ENCODE measurements at regions not wholly inside any gene's neighbourhood (a gene's known extent, or its start where the extent isn't known, plus 50 kb on each side); places are given as distances from the start of the nearest gene placed in this dataset.
"Not testable (repeated sequence)": the region's sequence is repeated elsewhere in the genome, so short reads cannot be mapped to it uniquely, and the experiment has no call there.

DNA sequence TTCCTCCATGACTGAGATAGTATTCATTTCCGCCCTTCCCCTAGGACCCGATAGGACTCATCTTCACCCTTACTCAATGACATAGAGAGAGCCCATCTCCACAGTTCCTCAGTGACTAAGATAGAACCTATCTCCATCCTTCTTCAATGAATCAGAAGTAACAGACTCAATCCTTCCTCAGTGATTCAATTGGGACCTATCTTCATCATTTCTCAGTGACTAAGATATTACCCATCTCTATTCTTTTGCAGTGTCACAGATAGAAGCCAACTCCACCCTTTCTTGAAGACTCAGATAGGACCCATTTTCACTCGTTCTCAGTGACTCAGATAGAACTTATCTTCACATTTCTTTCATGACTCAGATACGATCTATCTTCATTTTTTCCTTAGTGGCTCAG lies 164.6 kb downstream of the FBXO4 start:
- no peak for DNase-seq (ENCODE audit: low spot score)

DNA sequence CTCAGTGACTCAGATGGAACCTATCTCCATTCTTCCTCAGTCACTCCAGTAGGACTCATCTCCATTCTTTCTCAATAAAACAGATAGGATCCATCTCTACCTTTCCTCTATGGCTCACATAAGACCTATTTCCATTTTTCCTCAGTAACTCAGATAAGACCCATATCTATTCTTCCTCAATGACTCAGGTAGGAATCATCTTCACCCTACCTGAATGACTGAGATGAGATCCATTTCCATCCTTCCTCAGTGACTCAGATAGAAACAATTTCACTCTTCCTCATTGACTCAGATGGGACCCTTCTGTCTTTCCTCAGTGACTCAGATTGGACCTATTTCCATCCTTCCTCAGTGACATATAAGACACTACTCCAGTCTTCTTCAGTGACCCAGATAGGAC lies 165.1 kb downstream of the FBXO4 start:
- no peak for DNase-seq (ENCODE audit: low spot score)

DNA sequence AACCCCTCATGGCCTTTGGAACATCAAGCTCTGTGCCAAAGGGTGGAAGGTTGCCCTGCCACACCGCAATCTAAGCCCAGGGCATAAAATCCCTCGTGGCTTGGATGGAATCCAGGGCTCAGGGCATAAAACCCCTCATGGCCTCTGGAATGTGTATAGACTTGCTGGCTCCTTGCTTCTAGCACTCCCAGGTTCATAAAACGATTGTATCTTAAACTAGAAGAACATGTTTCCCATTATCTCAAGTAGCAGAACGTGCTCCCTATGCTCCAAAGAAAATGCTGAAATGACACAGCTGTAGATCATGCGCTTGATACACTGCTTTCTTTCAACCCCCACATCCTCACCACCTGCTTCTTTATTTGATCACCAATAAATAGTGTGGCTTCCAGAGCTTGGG lies 174.8 kb downstream of the FBXO4 start:
- DNase-seq (ENCODE audit: low spot score) = not testable (repeated sequence)

DNA sequence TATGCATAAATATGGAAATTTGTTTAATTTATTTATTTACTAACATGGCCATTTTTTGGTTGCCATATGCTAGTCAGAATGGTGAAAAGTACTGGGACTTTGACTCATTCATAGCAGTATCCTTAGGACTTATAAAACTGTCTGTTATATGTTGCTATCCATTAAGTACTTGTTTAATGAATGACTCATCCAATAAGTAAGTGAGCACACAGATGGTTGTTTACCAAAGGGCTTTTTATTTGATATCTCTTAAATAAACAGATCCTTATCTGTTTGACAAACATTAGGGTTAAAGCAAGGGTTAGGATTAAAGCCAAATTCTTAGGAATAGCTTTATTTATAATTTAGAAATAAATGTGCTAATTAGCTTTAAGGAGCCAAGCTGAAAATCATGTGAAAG lies 183.4 kb downstream of the FBXO4 start:
- no peak for DNase-seq (ENCODE audit: low spot score)

GRCh38 chr5:42109006-42109572 lies 184.0 kb downstream of the FBXO4 start:
- no peak for DNase-seq (ENCODE audit: low spot score)

- DNase-seq (ENCODE audit: low spot score) = not testable (repeated sequence)
These were observed 190.6 kb downstream of the FBXO4 start for GRCh38 chr5:42115721-42116120.

DNA sequence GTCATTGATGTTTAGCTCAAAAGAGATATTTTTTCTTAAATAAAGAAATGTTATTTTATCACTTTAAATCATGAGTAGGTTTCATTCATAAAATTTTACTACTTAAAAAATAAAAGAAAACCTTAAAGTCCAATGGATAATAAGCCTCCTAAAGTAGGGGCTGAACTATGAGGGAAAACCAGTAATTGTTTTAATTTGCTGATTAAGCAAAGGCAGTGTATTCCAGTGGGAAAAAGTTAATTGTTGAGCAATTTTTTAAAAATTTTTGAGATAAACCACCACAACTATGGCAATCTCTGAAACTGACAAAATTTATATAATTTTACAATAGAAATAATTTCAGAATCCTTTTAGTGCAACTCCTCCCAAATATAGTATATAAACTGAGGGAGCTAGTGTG lies 195.0 kb downstream of the FBXO4 start:
- DNase-seq (ENCODE audit: low spot score) = no peak

DNA sequence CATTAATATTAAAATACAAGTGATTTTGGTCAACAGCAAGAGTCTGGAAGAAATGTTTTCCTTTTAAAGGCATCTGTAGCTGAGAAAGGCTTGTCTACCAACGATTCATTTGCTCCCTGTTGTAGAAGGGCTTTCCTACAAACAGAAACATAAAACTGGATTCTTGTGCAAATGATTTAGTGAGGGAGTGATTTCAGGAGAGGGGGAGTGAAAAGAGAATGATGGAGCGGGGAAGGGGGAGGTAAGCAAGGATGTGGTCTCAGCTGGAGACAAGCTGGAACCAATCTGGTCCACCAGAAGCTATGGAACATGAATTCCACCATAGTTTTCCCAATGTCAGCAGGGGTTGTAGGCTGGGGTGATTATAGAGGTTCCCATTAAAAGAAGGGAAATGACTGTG lies 196.3 kb downstream of the FBXO4 start:
- DNase-seq (ENCODE audit: low spot score) = no peak

GRCh38 chr5:42131081-42131480 lies 206.0 kb downstream of the FBXO4 start:
- DNase-seq (ENCODE audit: low spot score) = no peak

- no peak for DNase-seq (ENCODE audit: low spot score)
These were observed 218.3 kb downstream of the FBXO4 start for GRCh38 chr5:42143361-42143760.

- DNase-seq (ENCODE audit: low spot score) = no peak
These were observed 223.7 kb downstream of the FBXO4 start for GRCh38 chr5:42148813-42149212.

- DNase-seq (ENCODE audit: low spot score) = no peak
These were observed 232.1 kb downstream of the FBXO4 start for GRCh38 chr5:42157215-42157614.

GRCh38 chr5:42163083-42163482 lies 238.0 kb downstream of the FBXO4 start:
- DNase-seq (ENCODE audit: low spot score) = no peak

- DNase-seq (ENCODE audit: low spot score) = no peak
These were observed 243.1 kb downstream of the FBXO4 start for GRCh38 chr5:42168091-42168670.

- DNase-seq (ENCODE audit: low spot score) = not testable (repeated sequence)
These were observed 247.1 kb upstream of the GHR start for GRCh38 chr5:42176118-42176517.

- not testable (repeated sequence) for DNase-seq (ENCODE audit: low spot score)
These were observed 243.4 kb upstream of the GHR start for GRCh38 chr5:42179843-42180242.

DNA sequence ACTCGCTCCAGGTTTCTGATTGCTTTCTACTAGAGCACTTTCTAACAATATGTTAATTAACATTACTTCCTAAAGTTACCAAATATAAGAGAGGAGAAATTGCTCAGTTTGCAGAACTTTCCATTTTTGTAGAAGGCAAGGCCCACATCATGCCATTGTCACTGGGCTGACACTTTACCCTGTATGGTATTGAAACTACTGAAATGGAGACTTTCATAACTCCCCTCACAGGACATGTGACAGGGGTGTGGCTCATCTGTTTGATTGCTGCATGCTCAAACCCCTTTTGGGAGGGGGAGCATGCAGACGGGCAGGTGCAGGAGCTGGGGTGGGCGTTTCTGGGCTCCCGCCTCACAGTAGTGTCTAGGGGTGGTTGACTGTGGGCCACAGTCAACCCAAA lies 206.3 kb upstream of the GHR start:
- no peak for DNase-seq (ENCODE audit: low spot score)

GRCh38 chr5:42217791-42218190 lies 205.4 kb upstream of the GHR start:
- no peak for DNase-seq (ENCODE audit: low spot score)

DNA sequence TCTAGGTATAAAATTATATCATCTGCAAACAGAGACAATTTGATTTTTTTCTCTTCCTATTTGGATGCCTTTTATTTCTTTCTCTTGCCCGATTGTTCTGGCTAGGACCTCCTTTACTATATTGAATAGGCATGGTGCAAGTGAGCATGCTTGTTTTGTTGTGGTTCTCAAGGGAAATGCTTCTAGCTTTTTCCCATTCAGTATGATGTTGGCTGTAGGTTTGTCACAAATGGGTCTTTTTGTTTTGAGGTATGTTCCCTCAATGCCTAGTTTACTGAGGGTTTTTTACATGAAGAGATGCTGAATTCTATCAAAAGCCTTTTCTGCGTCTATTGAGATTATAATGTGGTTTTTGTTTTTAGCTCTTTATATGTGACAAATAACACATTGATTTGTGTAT lies 198.2 kb upstream of the GHR start:
- no peak for DNase-seq (ENCODE audit: low spot score)

- no peak for DNase-seq (ENCODE audit: low spot score)
These were observed 195.0 kb upstream of the GHR start for GRCh38 chr5:42228279-42228678.

- DNase-seq (ENCODE audit: low spot score) = no peak
These were observed 192.4 kb upstream of the GHR start for GRCh38 chr5:42230839-42231238.

DNA sequence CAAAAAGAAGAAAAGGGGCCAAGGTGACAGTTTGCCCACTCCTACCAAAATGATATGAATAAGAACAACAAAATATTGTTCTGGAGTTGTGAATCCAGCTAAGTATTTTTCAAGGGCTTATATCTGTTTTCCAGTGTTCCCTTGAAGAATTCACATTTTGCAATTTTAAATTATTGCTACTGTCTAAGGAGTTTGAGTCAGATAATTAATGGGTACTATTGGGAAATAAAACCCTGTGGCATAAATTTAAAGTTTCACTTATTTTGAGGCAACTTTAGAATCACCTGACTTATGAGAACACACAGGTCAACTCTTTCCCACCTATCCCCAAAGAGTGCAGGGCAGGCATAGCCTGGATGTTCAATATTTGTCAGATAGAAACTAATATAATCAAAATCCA lies 188.0 kb upstream of the GHR start:
- DNase-seq (ENCODE audit: low spot score) = no peak

GRCh38 chr5:42235837-42236236 lies 187.4 kb upstream of the GHR start:
- no peak for DNase-seq (ENCODE audit: low spot score)

DNA sequence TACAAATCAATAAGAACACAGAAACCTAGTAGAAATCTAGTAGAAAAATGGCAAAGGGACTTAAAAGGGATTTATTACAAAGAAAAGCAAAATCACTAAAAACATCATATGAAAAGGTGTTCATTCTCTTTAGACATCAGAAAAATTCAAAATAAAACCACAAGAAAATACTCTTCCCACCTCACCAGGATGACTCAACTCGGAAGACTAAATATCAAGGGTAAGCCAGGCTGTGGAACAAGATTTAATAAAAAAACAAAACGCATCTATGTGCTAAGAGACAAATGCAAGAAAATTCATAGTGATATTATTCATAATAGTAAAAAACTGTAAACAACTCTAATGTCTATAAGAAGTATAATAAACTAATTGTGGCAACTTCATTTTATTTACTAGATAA lies 181.6 kb upstream of the GHR start:
- no peak for DNase-seq (ENCODE audit: low spot score)

- DNase-seq (ENCODE audit: low spot score) = no peak
These were observed 181.0 kb upstream of the GHR start for GRCh38 chr5:42242210-42242609.

Data from hematopoietic multipotent progenitor cell treated with erythropoietin and hydrocortisone succinate and interleukin-3 and kit ligand, for 15 days (in vitro differentiated cells).